ENCODE measurements at regions not wholly inside any gene's neighbourhood (a gene's known extent, or its start where the extent isn't known, plus 50 kb on each side); places are given as distances from the start of the nearest gene placed in this dataset.

GRCh38 chr5:74040065-74040551, 414.1 kb downstream of the ARHGEF28 start:
- DNase-seq: no peak

- DNase-seq: no peak
Observed at GRCh38 chr5:74037321-74037720, 411.3 kb downstream of the ARHGEF28 start.

GRCh38 chr5:74035521-74035937, 409.5 kb downstream of the ARHGEF28 start:
- DNase-seq: no peak

- DNase-seq: no peak
Observed at GRCh38 chr5:74034733-74035132, 408.7 kb downstream of the ARHGEF28 start.

- DNase-seq: no peak
Observed at GRCh38 chr5:74032617-74033016, 406.6 kb downstream of the ARHGEF28 start.

GRCh38 chr5:74031536-74031935, 405.5 kb downstream of the ARHGEF28 start:
- DNase-seq: no peak

- no peak for DNase-seq
Observed at GRCh38 chr5:74030821-74031220, 404.8 kb downstream of the ARHGEF28 start.

- DNase-seq: no peak
Observed at GRCh38 chr5:74030371-74030770, 404.4 kb downstream of the ARHGEF28 start.

- DNase-seq: no peak
Observed at GRCh38 chr5:74028976-74029375, 403.0 kb downstream of the ARHGEF28 start.

- no peak for DNase-seq
Observed at GRCh38 chr5:74028406-74028805, 402.4 kb downstream of the ARHGEF28 start.

GRCh38 chr5:74027732-74028338, 401.8 kb downstream of the ARHGEF28 start:
- no peak for DNase-seq

GRCh38 chr5:74026310-74026709, 400.3 kb downstream of the ARHGEF28 start:
- DNase-seq: no peak

GRCh38 chr5:74021126-74021525, 395.1 kb downstream of the ARHGEF28 start:
- DNase-seq: no peak

GRCh38 chr5:74020503-74020902, 394.5 kb downstream of the ARHGEF28 start:
- DNase-seq: no peak

- DNase-seq: no peak
Observed at GRCh38 chr5:74019923-74020322, 393.9 kb downstream of the ARHGEF28 start.

- DNase-seq: no peak
Observed at GRCh38 chr5:74017786-74018211, 391.8 kb downstream of the ARHGEF28 start.

GRCh38 chr5:74017112-74017511, 391.1 kb downstream of the ARHGEF28 start:
- DNase-seq: no peak

GRCh38 chr5:74016373-74016772, 390.4 kb downstream of the ARHGEF28 start:
- no peak for DNase-seq

GRCh38 chr5:74015716-74016115, 389.7 kb downstream of the ARHGEF28 start:
- no peak for DNase-seq

GRCh38 chr5:74013222-74013621, 387.2 kb downstream of the ARHGEF28 start:
- DNase-seq: no peak

GRCh38 chr5:74009502-74009901, 383.5 kb downstream of the ARHGEF28 start:
- DNase-seq: no peak

GRCh38 chr5:74007193-74007592, 381.2 kb downstream of the ARHGEF28 start:
- no peak for DNase-seq

- no peak for DNase-seq
Observed at GRCh38 chr5:73999297-73999696, 373.3 kb downstream of the ARHGEF28 start.

- DNase-seq: no peak
Observed at GRCh38 chr5:73998489-73998888, 372.5 kb downstream of the ARHGEF28 start.

- DNase-seq: no peak
Observed at GRCh38 chr5:73997960-73998359, 372.0 kb downstream of the ARHGEF28 start.

Data from activated T-cell treated with anti-CD3 and anti-CD28 coated beads, Interleukin-2, amount 50 U/mL, for 1 hour (primary cell).